ENCODE measurements at regions not wholly inside any gene's neighbourhood (a gene's known extent, or its start where the extent isn't known, plus 50 kb on each side); places are given as distances from the start of the nearest gene placed in this dataset.

DNA sequence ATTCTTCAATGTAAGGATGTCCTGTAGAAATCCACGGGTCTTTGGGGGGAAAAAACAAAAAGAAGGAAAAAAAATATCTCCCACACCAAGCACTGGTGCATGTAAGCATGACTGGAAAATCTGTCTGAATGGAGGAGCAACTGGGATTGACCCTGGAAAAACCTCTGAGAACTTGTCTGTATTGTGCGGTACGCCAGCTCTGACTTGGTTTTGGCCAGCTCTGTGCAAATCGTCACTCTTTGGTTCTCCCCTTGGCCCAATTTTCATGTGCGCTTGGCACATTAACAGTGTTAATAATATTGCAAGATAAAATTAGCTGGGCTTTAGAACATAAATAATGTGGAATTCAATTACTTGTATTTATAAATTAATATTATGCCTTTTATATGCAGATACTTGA is 231.2 kb upstream of the HAND2 start:
- no peak overlapping the region for H3K4me3 ChIP-seq
- peaks cover 0 to 22% (median 1%) of the 10 kb centered on the region in 12 donors for H3K4me1 ChIP-seq
- TF ChIP-seq CTCF (IDR thresholded peaks at IDR 0.05) (no peak), POLR2A (IDR thresholded peaks at IDR 0.05) (no peak)
- intact Hi-C loops (cut with DNase I), result loop anchor here in 2 of 10 donors (10.0 kb wide), 2 partner anchors 364 to 446 kb away; no protein-coding TSS in a partner anchor
- no peaks in the 10 kb centered on the region for H3K36me3 ChIP-seq
- DNase-seq (no peak), ATAC-seq (no peak)
- 73 to 86% (median 84%) methylated on average over 5 of the region's 5 CpGs for WGBS, 4 donors
- no peak overlapping the region for H3K27ac ChIP-seq
- no peaks in the 10 kb centered on the region for H3K9me3 ChIP-seq
- H3K27me3 ChIP-seq, result no peaks in the 10 kb centered on the region

DNA sequence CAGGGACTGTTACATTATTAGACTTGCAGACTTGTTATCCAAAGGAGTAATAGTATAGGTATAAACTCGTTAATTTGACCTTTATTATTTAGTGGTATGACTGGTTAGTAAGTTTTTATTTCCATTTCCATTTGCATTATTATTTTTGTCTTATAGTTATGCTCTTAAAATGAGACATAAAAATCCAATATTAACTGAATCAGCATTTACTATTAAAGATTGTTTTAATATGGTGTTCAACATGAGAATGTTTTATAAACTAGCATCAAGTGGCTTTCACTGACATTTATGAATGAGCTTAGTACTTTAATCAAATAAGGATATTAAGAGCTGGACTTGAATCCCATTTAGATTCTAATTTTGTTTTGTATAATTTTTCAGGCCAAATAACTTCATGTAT is 228.1 kb upstream of the HAND2 start:
- H3K27ac ChIP-seq, result no peak overlapping the region
- no peak for TF ChIP-seq CTCF (IDR thresholded peaks at IDR 0.05)
- TF ChIP-seq POLR2A (IDR thresholded peaks at IDR 0.05), result no peak
- ATAC-seq (no peak), DNase-seq (no peak)
- H3K9me3 ChIP-seq, result no peaks in the 10 kb centered on the region
- no peaks in the 10 kb centered on the region for H3K27me3 ChIP-seq
- no peaks in the 10 kb centered on the region for H3K36me3 ChIP-seq
- H3K4me1 ChIP-seq, result peaks cover 0 to 22% (median 0%) of the 10 kb centered on the region in 12 donors
- intact Hi-C loops (cut with DNase I), result loop anchor here in 8 of 10 donors (5.0 to 10.0 kb wide), 5 partner anchors 227 to 397 kb away; no protein-coding TSS in a partner anchor
- no peak overlapping the region for H3K4me3 ChIP-seq
- WGBS, 4 donors, result 38 to 66% (median 61%) methylated on average over 1 of the region's 1 CpG

GRCh38 chr4:173753408-173753807 is 223.4 kb upstream of the HAND2 start:
- no peak overlapping the region for H3K27ac ChIP-seq
- ATAC-seq (no peak), DNase-seq (no peak)
- no peaks in the 10 kb centered on the region for H3K27me3 ChIP-seq
- no peak overlapping the region for H3K4me3 ChIP-seq
- no peaks in the 10 kb centered on the region for H3K36me3 ChIP-seq
- intact Hi-C loops (cut with DNase I), result loop anchor here in 8 of 10 donors (10.0 kb wide), 4 partner anchors 231 to 401 kb away; no protein-coding TSS in a partner anchor
- H3K9me3 ChIP-seq, result no peaks in the 10 kb centered on the region
- WGBS, 4 donors, result 27 to 56% (median 43%) methylated on average over 1 of the region's 1 CpG
- no peak for TF ChIP-seq POLR2A (IDR thresholded peaks at IDR 0.05)
- no peak for TF ChIP-seq CTCF (IDR thresholded peaks at IDR 0.05)
- peaks cover 0 to 3% (median 0%) of the 10 kb centered on the region in 12 donors for H3K4me1 ChIP-seq

DNA sequence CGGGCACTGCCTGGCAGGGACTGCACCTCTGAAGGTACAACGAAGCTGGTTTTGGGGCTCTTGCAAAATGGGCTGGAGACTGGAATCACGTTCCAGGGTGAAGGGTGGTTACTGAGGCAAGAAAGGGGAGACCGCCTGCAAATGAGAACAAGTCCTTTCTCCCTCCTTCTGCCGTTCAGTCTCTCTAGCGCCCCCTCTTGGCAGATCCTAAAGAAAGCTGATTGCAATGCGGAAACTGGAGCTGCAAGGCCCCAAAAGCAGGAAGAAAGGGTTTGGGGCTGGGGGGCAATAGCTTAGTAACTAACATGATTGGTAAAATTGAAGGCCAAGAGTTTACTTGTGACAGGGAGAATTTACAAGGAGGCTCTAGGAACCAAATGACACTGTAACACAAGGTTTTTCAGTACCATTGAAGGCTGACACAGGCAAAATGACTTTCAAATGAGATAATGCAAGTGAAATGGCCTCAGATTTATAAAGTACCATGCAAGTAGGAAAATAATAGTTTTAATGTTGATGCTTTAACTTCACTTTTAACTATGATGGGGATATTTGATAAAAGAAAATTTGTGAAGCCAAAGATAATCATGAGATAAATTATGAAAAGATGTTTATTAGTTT is 222.7 kb upstream of the HAND2 start:
- DNase-seq, result no peak
- peak in 10 of 12 donors; percentile 11 to 50 (median 42) for TF ChIP-seq CTCF (IDR thresholded peaks at IDR 0.05)
- no peak for TF ChIP-seq POLR2A (IDR thresholded peaks at IDR 0.05)
- whole genome bisulfite sequencing, 4 donors, result 55 to 59% (median 57%) methylated on average over 7 of the region's 7 CpGs

More for the DNA sequence above, 222.7 kb upstream of the HAND2 start:
- no peak for ATAC-seq
- no peaks in the 10 kb centered on the region for H3K36me3 ChIP-seq
- H3K4me3 ChIP-seq, result no peak overlapping the region
- intact Hi-C loops (cut with DNase I), result loop anchor here in 8 of 10 donors (10.0 kb wide), 4 partner anchors 232 to 402 kb away; no protein-coding TSS in a partner anchor
- no peaks in the 10 kb centered on the region for H3K9me3 ChIP-seq
- H3K27ac ChIP-seq, result no peak overlapping the region
- H3K4me1 ChIP-seq, result peaks cover 0 to 6% (median 0%) of the 10 kb centered on the region in 12 donors
- no peaks in the 10 kb centered on the region for H3K27me3 ChIP-seq

All from heart left ventricle (tissue), 16 donors.